ENCODE measurements at regions not wholly inside any gene's neighbourhood (a gene's known extent, or its start where the extent isn't known, plus 50 kb on each side); places are given as distances from the start of the nearest gene placed in this dataset.

- TF ChIP-seq CTCF (IDR thresholded peaks at IDR 0.05), result no peak
- TF ChIP-seq EZH2 (IDR thresholded peaks at IDR 0.05; ENCODE audit: borderline replicate concordance, insufficient read depth, low read depth, low read length, poor library complexity, severe bottlenecking), result no peak
Measured at GRCh38 chr7:25858525-25859411, 293.2 kb upstream of the NFE2L3 start.
